ENCODE measurements at regions not wholly inside any gene's neighbourhood (a gene's known extent, or its start where the extent isn't known, plus 50 kb on each side); places are given as distances from the start of the nearest gene placed in this dataset.

- H3K36me3 ChIP-seq (ENCODE audit: control insufficient read depth, insufficient read depth, low read length): no peaks in the 10 kb centered on the region; the same call in 1 of the 2 replicates
- no peak overlapping the region for H3K27ac Mint-ChIP-seq (ENCODE audit: unreplicated experiment)
- H3K4me1 Mint-ChIP-seq (ENCODE audit: low read depth, unreplicated experiment): no peaks in the 10 kb centered on the region
- H3K27me3 Mint-ChIP-seq (ENCODE audit: insufficient read depth, unreplicated experiment): no peaks in the 10 kb centered on the region
- ChIA-PET CTCF (no interaction called here), POLR2A (no interaction called here)
- H3K4me3 ChIP-seq (ENCODE audit: low read depth, low read length): no peak overlapping the region
- H3K9me3 Mint-ChIP-seq (ENCODE audit: unreplicated experiment): peaks cover 10% of the 10 kb centered on the region
- no peak for DNase-seq
- TF ChIP-seq, protein P1, sequence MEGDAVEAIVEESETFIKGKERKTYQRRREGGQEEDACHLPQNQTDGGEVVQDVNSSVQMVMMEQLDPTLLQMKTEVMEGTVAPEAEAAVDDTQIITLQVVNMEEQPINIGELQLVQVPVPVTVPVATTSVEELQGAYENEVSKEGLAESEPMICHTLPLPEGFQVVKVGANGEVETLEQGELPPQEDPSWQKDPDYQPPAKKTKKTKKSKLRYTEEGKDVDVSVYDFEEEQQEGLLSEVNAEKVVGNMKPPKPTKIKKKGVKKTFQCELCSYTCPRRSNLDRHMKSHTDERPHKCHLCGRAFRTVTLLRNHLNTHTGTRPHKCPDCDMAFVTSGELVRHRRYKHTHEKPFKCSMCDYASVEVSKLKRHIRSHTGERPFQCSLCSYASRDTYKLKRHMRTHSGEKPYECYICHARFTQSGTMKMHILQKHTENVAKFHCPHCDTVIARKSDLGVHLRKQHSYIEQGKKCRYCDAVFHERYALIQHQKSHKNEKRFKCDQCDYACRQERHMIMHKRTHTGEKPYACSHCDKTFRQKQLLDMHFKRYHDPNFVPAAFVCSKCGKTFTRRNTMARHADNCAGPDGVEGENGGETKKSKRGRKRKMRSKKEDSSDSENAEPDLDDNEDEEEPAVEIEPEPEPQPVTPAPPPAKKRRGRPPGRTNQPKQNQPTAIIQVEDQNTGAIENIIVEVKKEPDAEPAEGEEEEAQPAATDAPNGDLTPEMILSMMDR (IDR thresholded peaks at IDR 0.05; ENCODE audit: insufficient read depth in 1 of 2, low read depth in 1 of 2, low read length in 1 of 2, severe bottlenecking in 1 of 2, unreplicated experiment in 1 of 2): no peak
- H3K36me3 Mint-ChIP-seq (ENCODE audit: insufficient read depth, unreplicated experiment): no peaks in the 10 kb centered on the region
- intact Hi-C loops (cut with micrococcal nuclease; ENCODE audit: unreplicated experiment): no loop called here
- H3K27me3 ChIP-seq (replicated peaks; ENCODE audit: control insufficient read depth, insufficient read depth, low read length): no peaks in the 10 kb centered on the region
- no peaks in the 10 kb centered on the region for H3K9me3 ChIP-seq
- H3K4me3 Mint-ChIP-seq (ENCODE audit: unreplicated experiment): no peak overlapping the region
- H3K4me1 ChIP-seq: no peaks in the 10 kb centered on the region
- BruUV-seq (replicated peaks): no TSS peak
Measured at GRCh38 chr5:125333416-125333815, 587.0 kb upstream of the ZNF608 start.

DNA sequence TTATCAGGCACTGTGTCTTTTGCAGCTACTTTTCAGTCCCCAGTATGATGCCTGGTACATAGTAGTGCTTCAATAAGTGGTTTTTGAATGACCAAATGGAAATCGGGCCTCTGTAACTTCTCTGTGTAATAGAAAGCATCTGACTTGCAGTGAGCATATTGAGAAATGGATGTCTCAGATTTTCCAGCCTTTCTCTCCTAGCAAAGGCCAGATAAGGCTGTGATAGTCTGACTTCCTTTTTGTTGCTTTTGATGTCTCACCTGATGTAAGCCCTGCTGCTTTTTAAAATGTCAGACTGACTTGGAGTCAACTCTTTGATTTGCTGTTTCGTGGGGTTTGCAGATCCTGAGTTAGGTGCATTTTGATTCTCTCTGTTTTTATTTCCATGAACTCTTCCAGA is 590.0 kb upstream of the ZNF608 start:
- BruUV-seq (replicated peaks): no TSS peak
- Histone ChIP-seq H3K27me3 (replicated peaks; ENCODE audit: control insufficient read depth, insufficient read depth, low read length) (no peaks in the 10 kb centered on the region), H3K36me3 (ENCODE audit: control insufficient read depth, insufficient read depth, low read length) (no peaks in the 10 kb centered on the region; the same call in 1 of the 2 replicates), H3K4me1 (no peaks in the 10 kb centered on the region), H3K4me3 (ENCODE audit: low read depth, low read length) (no peak overlapping the region), H3K9me3 (no peaks in the 10 kb centered on the region)
- H3K27ac Mint-ChIP-seq (ENCODE audit: unreplicated experiment): no peak overlapping the region
- H3K36me3 Mint-ChIP-seq (ENCODE audit: insufficient read depth, unreplicated experiment): no peaks in the 10 kb centered on the region
- no peaks in the 10 kb centered on the region for H3K27me3 Mint-ChIP-seq (ENCODE audit: insufficient read depth, unreplicated experiment)
- H3K4me1 Mint-ChIP-seq (ENCODE audit: low read depth, unreplicated experiment): no peaks in the 10 kb centered on the region
- POLR2A ChIA-PET: no interaction called here
- no peak overlapping the region for H3K4me3 Mint-ChIP-seq (ENCODE audit: unreplicated experiment)
- DNase-seq: no peak
- intact Hi-C loops (cut with micrococcal nuclease; ENCODE audit: unreplicated experiment): no loop called here
- TF ChIP-seq, protein P1 (IDR thresholded peaks at IDR 0.05; ENCODE audit: insufficient read depth in 1 of 2, low read depth in 1 of 2, low read length in 1 of 2, severe bottlenecking in 1 of 2, unreplicated experiment in 1 of 2): no peak
- CTCF ChIA-PET: no interaction called here
- no peaks in the 10 kb centered on the region for H3K9me3 Mint-ChIP-seq (ENCODE audit: unreplicated experiment)

DNA sequence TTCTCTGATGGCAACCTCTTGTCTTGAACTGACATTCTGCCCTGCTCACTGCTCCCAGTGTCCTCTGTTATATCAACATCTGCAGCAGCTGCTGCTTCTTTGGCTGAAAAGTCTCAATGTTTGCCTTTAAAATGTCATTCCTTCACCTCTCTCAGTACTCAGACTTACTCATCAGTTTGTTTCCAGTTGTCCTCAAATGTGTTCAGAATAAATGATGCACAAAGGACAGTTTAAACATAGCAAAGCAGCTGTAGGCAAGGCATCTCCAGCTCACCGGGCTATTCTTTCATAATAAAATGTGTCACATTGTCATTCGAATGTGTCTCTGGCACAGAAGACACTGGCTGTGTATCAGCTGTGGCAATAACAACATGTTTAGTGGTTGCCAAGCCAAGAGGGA is 590.9 kb upstream of the ZNF608 start:
- no peaks in the 10 kb centered on the region for H3K9me3 Mint-ChIP-seq (ENCODE audit: unreplicated experiment)
- ChIA-PET CTCF (no interaction called here), POLR2A (no interaction called here)
- intact Hi-C loops (cut with micrococcal nuclease; ENCODE audit: unreplicated experiment): no loop called here
- H3K27ac Mint-ChIP-seq (ENCODE audit: unreplicated experiment): no peak overlapping the region
- no peaks in the 10 kb centered on the region; the same call in 1 of the 2 replicates for H3K36me3 ChIP-seq (ENCODE audit: control insufficient read depth, insufficient read depth, low read length)
- no peaks in the 10 kb centered on the region for H3K27me3 ChIP-seq (replicated peaks; ENCODE audit: control insufficient read depth, insufficient read depth, low read length)
- H3K4me3 ChIP-seq (ENCODE audit: low read depth, low read length): no peak overlapping the region
- no peaks in the 10 kb centered on the region for H3K4me1 ChIP-seq
- H3K4me3 Mint-ChIP-seq (ENCODE audit: unreplicated experiment): no peak overlapping the region
- no peaks in the 10 kb centered on the region for H3K27me3 Mint-ChIP-seq (ENCODE audit: insufficient read depth, unreplicated experiment)
- no peaks in the 10 kb centered on the region for H3K36me3 Mint-ChIP-seq (ENCODE audit: insufficient read depth, unreplicated experiment)
- no peaks in the 10 kb centered on the region for H3K9me3 ChIP-seq
- DNase-seq: no peak
- TF ChIP-seq, protein P1 (IDR thresholded peaks at IDR 0.05; ENCODE audit: insufficient read depth in 1 of 2, low read depth in 1 of 2, low read length in 1 of 2, severe bottlenecking in 1 of 2, unreplicated experiment in 1 of 2): no peak
- H3K4me1 Mint-ChIP-seq (ENCODE audit: low read depth, unreplicated experiment): no peaks in the 10 kb centered on the region
- no TSS peak for BruUV-seq (replicated peaks)
